Ishikawa (cell line): ENCODE measurements at regions not wholly inside any gene's neighbourhood (a gene's known extent, or its start where the extent isn't known, plus 50 kb on each side); places are given as distances from the start of the nearest gene placed in this dataset.

Experiments
- CEBPB ChIP-seq: IDR thresholded peaks from 2 replicates; pipeline ENCODE4 v1.6.1; 2012
- CREB1 ChIP-seq: IDR thresholded peaks from 2 replicates; pipeline ENCODE4 v1.6.1; 2012; ENCODE audit warnings: low read depth
- EP300 ChIP-seq: IDR thresholded peaks from 2 replicates; pipeline ENCODE4 v1.6.1; 2012; ENCODE audit warnings: borderline replicate concordance
- FOXM1 ChIP-seq: IDR thresholded peaks from 2 replicates; pipeline ENCODE4 v1.6.1; 2012; ENCODE audit warnings: low read depth, borderline replicate concordance
- MAX ChIP-seq: IDR thresholded peaks from 2 replicates; pipeline ENCODE4 v1.6.1; 2012
- NFIC ChIP-seq: IDR thresholded peaks from 2 replicates; pipeline ENCODE4 v1.6.1; 2012
- RAD21 ChIP-seq: IDR thresholded peaks from 2 replicates; pipeline ENCODE4 v1.6.1; 2012; ENCODE audit warnings: low read depth
- REST ChIP-seq: IDR thresholded peaks from 2 replicates; pipeline ENCODE4 v1.6.1; 2012; ENCODE audit warnings: low read depth, mild to moderate bottlenecking
- TAF1 ChIP-seq: IDR thresholded peaks from 2 replicates; pipeline ENCODE4 v1.6.1; 2012; ENCODE audit warnings: low read depth, mild to moderate bottlenecking
- TEAD4 ChIP-seq: IDR thresholded peaks from 2 replicates; pipeline ENCODE4 v1.6.1; 2012
- USF1 ChIP-seq: IDR thresholded peaks from 2 replicates; pipeline ENCODE4 v1.6.1; 2012
- YY1 ChIP-seq: IDR thresholded peaks from 2 replicates; pipeline ENCODE4 v1.6.1; 2012; ENCODE audit warnings: low read depth
- ZBTB7A ChIP-seq: IDR thresholded peaks from 2 replicates; pipeline ENCODE4 v1.6.1; 2012; ENCODE audit warnings: low read depth

- TF ChIP-seq EP300 (no peak), YY1 (no peak), REST (no peak), USF1 (no peak), RAD21 (no peak), ZBTB7A (no peak), MAX (no peak), FOXM1 (no peak), TAF1 (no peak), TEAD4 (no peak), CREB1 (no peak), NFIC (no peak), CEBPB (no peak)
Observed at GRCh38 chr12:92396647-92397252, 251.1 kb upstream of the BTG1 start.
